GM12892 (cell line): ENCODE measurements at regions not wholly inside any gene's neighbourhood (a gene's known extent, or its start where the extent isn't known, plus 50 kb on each side); places are given as distances from the start of the nearest gene placed in this dataset.

Experiments
- POLR2A ChIP-seq: IDR thresholded peaks from 2 replicates; pipeline ENCODE4 v1.6.1; 2011; ENCODE audit warnings: low read depth, low read length, control low read depth
- POLR2AphosphoS5 ChIP-seq: IDR thresholded peaks from 2 replicates; pipeline ENCODE4 v1.6.1; 2011; ENCODE audit warnings: low read depth, low read length, control low read depth

GRCh38 chr15:62380011-62380410, 214.9 kb upstream of the C2CD4B start:
- TF ChIP-seq POLR2A (no peak), POLR2AphosphoS5 (no peak)
